ENCODE measurements at regions not wholly inside any gene's neighbourhood (a gene's known extent, or its start where the extent isn't known, plus 50 kb on each side); places are given as distances from the start of the nearest gene placed in this dataset.

- TF ChIP-seq CTCF (conservative IDR thresholded peaks at IDR 0.05) (no peak), ZFX (IDR thresholded peaks at IDR 0.05) (no peak)
Measured at GRCh38 chr2:209095432-209095831, 328.4 kb upstream of the MAP2 start.
